H1 (cell line): ENCODE measurements at regions not wholly inside any gene's neighbourhood (a gene's known extent, or its start where the extent isn't known, plus 50 kb on each side); places are given as distances from the start of the nearest gene placed in this dataset.

Source experiments
- CTCF ChIA-PET: fragments of 300-600 bp; sonication (Branson Sonifier 250); formaldehyde crosslinking; loops from one replicate; lab custom pipeline; 2021; ENCODE audit not compliant: partially characterized antibody; lab: Charles Lee
- POLR2A ChIA-PET: fragments of 300-600 bp; sonication (Branson Sonifier 250); formaldehyde crosslinking; loops from one replicate; lab custom pipeline; 2021; ENCODE audit warnings: inconsistent platforms; ENCODE audit not compliant: partially characterized antibody; lab: Charles Lee
- DNase-seq, 2 experiments: peaks; one replicate each; pipeline versions ENCODE4 v3.0.0 to v3.0.0-alpha.2; 2010 to 2022; ENCODE audit warnings: low spot score in 2 of 2, low read depth in 1 of 2, mixed read lengths in 1 of 2
- FAIRE-seq: peaks from 2 replicates; lab custom pipeline; 2011; peaks lifted over from hg19 to GRCh38; lab: Jason Lieb, UNC
- H2AFZ ChIP-seq: 2 replicates; pipeline ENCODE4 v1.8.1; 2012; ENCODE audit warnings: low read length, inconsistent platforms
- H2AK5ac ChIP-seq: 2 replicates; pipeline ENCODE4 v1.6.1; 2013; ENCODE audit warnings: low read depth, low read length
- H2BK120ac ChIP-seq: replicated peaks from 2 replicates; pipeline ENCODE3; 2013; ENCODE audit warnings: low read depth, low read length, inconsistent platforms
- H2BK12ac ChIP-seq: 2 replicates; pipeline ENCODE4 v1.6.1; 2013; ENCODE audit warnings: low read depth, low read length
- H2BK15ac ChIP-seq: 2 replicates; pipeline ENCODE4 v1.6.1; 2013; ENCODE audit warnings: low read length
- H2BK20ac ChIP-seq: 2 replicates; pipeline ENCODE4 v1.6.1; 2013; ENCODE audit warnings: low read length
- H2BK5ac ChIP-seq: 2 replicates; pipeline ENCODE4 v1.6.1; 2013; ENCODE audit warnings: low read depth, low read length
- H3K14ac ChIP-seq: 2 replicates; pipeline ENCODE4 v1.6.1; 2013; ENCODE audit warnings: inconsistent platforms; ENCODE audit not compliant: insufficient read length
- H3K18ac ChIP-seq: 2 replicates; pipeline ENCODE4 v1.6.1; 2013; ENCODE audit warnings: low read length; ENCODE audit errors: extremely low read depth
- H3K23ac ChIP-seq: 2 replicates; pipeline ENCODE4 v1.6.1; 2013; ENCODE audit warnings: inconsistent platforms; ENCODE audit not compliant: insufficient read length
- H3K23me2 ChIP-seq: 2 replicates; pipeline ENCODE4 v1.6.1; 2013; ENCODE audit warnings: low read depth, low read length
- H3K27ac ChIP-seq: 2 replicates; pipeline ENCODE4 v1.6.1; 2011; ENCODE audit warnings: low read depth, low read length, inconsistent platforms
- H3K27me3 ChIP-seq, 4 experiments: replicated peaks in 1 of 4; 1 replicate in 1 of 4; 2 replicates in 3 of 4; pipeline versions ENCODE4 v1.6.1 to v1.8.1; 2011 to 2013; ENCODE audit warnings: low read length in 3 of 4, mild to moderate bottlenecking in 3 of 4, inconsistent platforms in 2 of 4, mixed read lengths in 2 of 4, moderate library complexity in 1 of 4; ENCODE audit not compliant: control insufficient read depth in 3 of 4, insufficient read depth in 3 of 4; ENCODE audit errors: extremely low read depth in 1 of 4
- H3K36me3 ChIP-seq, 4 experiments: 2 replicates each; pipeline versions ENCODE4 v1.6.1 to v1.8.1; 2011 to 2013; ENCODE audit warnings: mild to moderate bottlenecking in 4 of 4, low read length in 3 of 4, moderate library complexity in 2 of 4, control low read depth in 1 of 4, inconsistent platforms in 1 of 4; ENCODE audit not compliant: insufficient read depth in 4 of 4, control insufficient read depth in 2 of 4
- H3K4ac ChIP-seq: replicated peaks from 2 replicates; pipeline ENCODE3; 2013; ENCODE audit warnings: low read length, low read depth, mixed read lengths, inconsistent platforms; ENCODE audit not compliant: insufficient read length
- H3K4me1 ChIP-seq, 4 experiments: replicated peaks in 1 of 4; 1 replicate in 1 of 4; 2 replicates in 3 of 4; pipeline versions ENCODE4 v1.6.1 to v1.8.1; 2011 to 2013; ENCODE audit warnings: low read length in 3 of 4, inconsistent platforms in 2 of 4, mixed read lengths in 1 of 4; ENCODE audit not compliant: insufficient read depth in 4 of 4, control insufficient read depth in 3 of 4
- H3K4me2 ChIP-seq, 2 experiments: 2 replicates each; pipeline versions ENCODE4 v1.6.1 to v1.8.1; 2011 to 2013; ENCODE audit warnings: low read depth in 2 of 2, low read length in 2 of 2, control low read depth in 1 of 2, inconsistent platforms in 1 of 2, mild to moderate bottlenecking in 1 of 2; ENCODE audit not compliant: insufficient read depth in 1 of 2
- H3K4me3 ChIP-seq, 4 experiments: fragments of 200-600, 300-600 bp in 1 of 4; sonication (generic), shearing (Covaris generic), sonication (Bioruptor Twin) in 1 of 4; 2 replicates each; pipeline versions ENCODE4 v1.5.1 to v1.8.1; 2011 to 2016; ENCODE audit warnings: low read length in 4 of 4, low read depth in 3 of 4, control low read depth in 2 of 4, inconsistent platforms in 2 of 4, mild to moderate bottlenecking in 2 of 4, mixed read lengths in 1 of 4, moderate library complexity in 1 of 4; ENCODE audit not compliant: insufficient read depth in 2 of 4; ENCODE audit errors: extremely low read depth in 1 of 4
- H3K56ac ChIP-seq: replicated peaks from 2 replicates; pipeline ENCODE3; 2013; ENCODE audit warnings: low read depth, mild to moderate bottlenecking, mixed read lengths, low read length, inconsistent platforms; ENCODE audit not compliant: insufficient read length
- H3K79me1 ChIP-seq: 2 replicates; pipeline ENCODE4 v1.6.1; 2013; ENCODE audit warnings: low read depth, low read length, control low read depth
- H3K79me2 ChIP-seq, 2 experiments: 2 replicates each; pipeline versions ENCODE4 v1.6.1 to v1.8.1; 2012 to 2013; ENCODE audit warnings: low read length in 2 of 2, mild to moderate bottlenecking in 2 of 2, inconsistent platforms in 1 of 2; ENCODE audit not compliant: insufficient read depth in 2 of 2, control insufficient read depth in 1 of 2
- H3K9ac ChIP-seq, 4 experiments: replicated peaks in 1 of 4; 1 replicate in 1 of 4; 2 replicates in 3 of 4; pipeline versions ENCODE4 v1.6.1 to v1.8.1; 2011 to 2013; ENCODE audit warnings: low read depth in 3 of 4, low read length in 3 of 4, control low read depth in 2 of 4, mild to moderate bottlenecking in 2 of 4, moderate library complexity in 2 of 4, inconsistent platforms in 1 of 4; ENCODE audit errors: extremely low read depth in 1 of 4
- H3K9me3 ChIP-seq, 2 experiments: 2 replicates each; pipeline versions ENCODE4 v1.6.1 to v1.8.1; 2012 to 2013; ENCODE audit warnings: mild to moderate bottlenecking in 2 of 2, moderate library complexity in 2 of 2, control low read depth in 1 of 2, inconsistent platforms in 1 of 2, low read depth in 1 of 2, low read length in 1 of 2, mixed read lengths in 1 of 2; ENCODE audit not compliant: insufficient read depth in 2 of 2
- H4K20me1 ChIP-seq, 2 experiments: replicated peaks in 1 of 2; 2 replicates each; pipeline versions ENCODE3 to v1.8.1; 2011 to 2013; ENCODE audit warnings: inconsistent platforms in 2 of 2, low read length in 2 of 2, mild to moderate bottlenecking in 1 of 2; ENCODE audit not compliant: insufficient read depth in 2 of 2, control insufficient read depth in 1 of 2
- H4K5ac ChIP-seq: 2 replicates; pipeline ENCODE4 v1.6.1; 2013; ENCODE audit warnings: low read length, low read depth, mixed read lengths, inconsistent platforms; ENCODE audit not compliant: insufficient read length
- H4K8ac ChIP-seq: 2 replicates; pipeline ENCODE4 v1.8.0; 2013; ENCODE audit warnings: mild to moderate bottlenecking, moderate library complexity, low read length, inconsistent platforms; ENCODE audit not compliant: insufficient read depth; ENCODE audit errors: extremely low read depth
- H4K91ac ChIP-seq: replicated peaks from 2 replicates; pipeline ENCODE3; 2013; ENCODE audit warnings: low read length, mixed read lengths, inconsistent platforms; ENCODE audit not compliant: insufficient read length
- BACH1 ChIP-seq: IDR thresholded peaks from 2 replicates; pipeline ENCODE4 v1.6.1; 2012; ENCODE audit warnings: low read length, improper control_type of control experiment
- BCL11A ChIP-seq, 2 experiments: IDR thresholded peaks; one replicate each; pipeline ENCODE4 v1.6.1; 2011; ENCODE audit warnings: low read depth in 2 of 2, low read length in 2 of 2, mild to moderate bottlenecking in 2 of 2
- CREB1 ChIP-seq: IDR thresholded peaks from 2 replicates; pipeline ENCODE4 v1.6.1; 2012; ENCODE audit warnings: inconsistent platforms
- EZH2 ChIP-seq: fragments of 200-600 bp; sonication (generic); IDR thresholded peaks from 2 replicates; pipeline ENCODE4 v1.7.1; 2012; ENCODE audit warnings: low read depth, mild to moderate bottlenecking, moderate library complexity, low read length, inconsistent platforms; ENCODE audit not compliant: severe bottlenecking
- GABPA ChIP-seq: IDR thresholded peaks from 2 replicates; pipeline ENCODE4 v1.6.1; 2011; ENCODE audit warnings: mild to moderate bottlenecking, low read length, moderate library complexity, borderline replicate concordance; ENCODE audit not compliant: insufficient read depth
- HDAC2 ChIP-seq, 2 experiments: fragments of 300-600 bp in 1 of 2; sonication (generic) in 1 of 2; IDR thresholded peaks; 2 replicates each; pipeline ENCODE4 v1.6.1; 2011 to 2012; ENCODE audit warnings: low read depth in 2 of 2, low read length in 2 of 2, mild to moderate bottlenecking in 2 of 2, moderate library complexity in 2 of 2, borderline replicate concordance in 1 of 2, inconsistent platforms in 1 of 2
- MAFK ChIP-seq: IDR thresholded peaks from 2 replicates; pipeline ENCODE4 v1.6.1; 2012; ENCODE audit warnings: low read depth, mild to moderate bottlenecking, improper control_type of control experiment, low read length
- POLR2A ChIP-seq, 2 experiments: IDR thresholded peaks; 1 replicate in 1 of 2; 2 replicates in 1 of 2; pipeline ENCODE4 v1.6.1; 2011; ENCODE audit warnings: low read depth in 2 of 2, low read length in 2 of 2, mild to moderate bottlenecking in 2 of 2; ENCODE audit errors: control extremely low read depth in 1 of 2
- SRF ChIP-seq: IDR thresholded peaks from 2 replicates; pipeline ENCODE4 v1.6.1; 2011; ENCODE audit warnings: mild to moderate bottlenecking, low read depth, low read length, moderate library complexity
- SUZ12 ChIP-seq: fragments of 200-600 bp; sonication (generic); IDR thresholded peaks from 2 replicates; pipeline ENCODE4 v1.6.1; 2012; ENCODE audit warnings: mild to moderate bottlenecking, inconsistent platforms, low read length, moderate library complexity, mixed read lengths
- TAF7 ChIP-seq: optimal IDR thresholded peaks from 2 replicates; pipeline ENCODE3; 2011; ENCODE audit warnings: low read depth, mild to moderate bottlenecking, inconsistent platforms, low read length, moderate library complexity, borderline replicate concordance
- WGBS, 2 experiments: shearing (Covaris generic) in 1 of 2; methylation state at CpG; one replicate each; pipeline versions ENCODE4 v1.1.6 to v1.1.7; 2013 to 2015; ENCODE audit warnings: low lambda C conversion rate in 2 of 2, mixed read lengths in 2 of 2, inconsistent platforms in 1 of 2, low coverage in 1 of 2, missing lambda C conversion rate in 1 of 2; ENCODE audit not compliant: insufficient replicate concordance in 2 of 2, insufficient coverage in 1 of 2, insufficient read length in 1 of 2; ENCODE audit errors: extremely low coverage in 1 of 2, missing lambda C conversion rate in 1 of 2; 5-methylcytosine and 5-hydroxymethylcytosine counted together
- TF ChIP-seq, protein P1 (sequence below): IDR thresholded peaks from 2 replicates; pipeline ENCODE4 v1.6.1; 2012; ENCODE audit warnings: low read length, inconsistent platforms
- TF ChIP-seq, protein P2 (sequence below): IDR thresholded peaks from 2 replicates; pipeline ENCODE4 v1.6.1; 2011; ENCODE audit warnings: low read depth, mild to moderate bottlenecking, low read length; ENCODE audit not compliant: insufficient read depth

DNA sequence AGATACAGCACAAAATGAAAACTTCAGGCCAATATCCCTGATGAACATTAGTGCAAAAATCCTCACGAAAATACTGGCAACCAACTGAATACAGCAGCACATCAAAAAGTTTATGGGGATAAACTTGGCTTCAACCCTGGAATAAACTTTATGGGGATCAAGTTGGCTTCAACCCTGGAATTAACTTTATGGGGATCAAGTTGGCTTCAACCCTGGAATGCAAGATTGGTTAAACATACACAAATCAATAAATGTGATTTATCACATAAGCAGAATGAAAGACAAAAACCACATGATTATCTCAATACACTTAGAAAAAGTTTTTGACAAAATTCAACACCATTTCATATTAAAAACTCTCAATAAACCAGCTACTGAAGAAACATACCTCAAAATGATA is 213.7 kb upstream of the DMRTA1 start:
- H3K4me3 ChIP-seq: no peak overlapping the region

More for the DNA sequence above, 213.7 kb upstream of the DMRTA1 start:
- Histone ChIP-seq H3K36me3 (no peaks in the 10 kb centered on the region), H3K23ac (no peak overlapping the region), H4K20me1 (no peaks in the 10 kb centered on the region), H3K9ac (no peak overlapping the region), H2AK5ac (no peak overlapping the region), H3K4me1 (no peaks in the 10 kb centered on the region), H3K27ac (no peak overlapping the region), H3K9me3 (peaks cover 15 to 17% of the 10 kb centered on the region in 2 experiments), H3K4ac (no peak overlapping the region), H4K8ac (no peak overlapping the region), H2BK15ac (no peak overlapping the region), H3K27me3 (no peaks in the 10 kb centered on the region), H3K4me2 (no peak overlapping the region), H3K18ac (no peak overlapping the region), H4K91ac (no peak overlapping the region), H3K23me2 (no peaks in the 10 kb centered on the region), H3K79me2 (no peaks in the 10 kb centered on the region), H2BK20ac (no peak overlapping the region), H3K56ac (no peak overlapping the region), H3K79me1 (no peaks in the 10 kb centered on the region), H4K5ac (no peak overlapping the region), H2AFZ (no peak overlapping the region), H2BK12ac (no peak overlapping the region), H3K14ac (no peak overlapping the region), H2BK5ac (no peak overlapping the region), H2BK120ac (no peak overlapping the region)
- DNase-seq (no peak), FAIRE-seq (no peak)
- 81% methylated on average over 1 of the region's 1 CpG; no CpG with 5 or more reads in 1 of the 2 experiments for WGBS, 2 experiments
- no peak for TF ChIP-seq CREB1
- TF ChIP-seq, protein P1, sequence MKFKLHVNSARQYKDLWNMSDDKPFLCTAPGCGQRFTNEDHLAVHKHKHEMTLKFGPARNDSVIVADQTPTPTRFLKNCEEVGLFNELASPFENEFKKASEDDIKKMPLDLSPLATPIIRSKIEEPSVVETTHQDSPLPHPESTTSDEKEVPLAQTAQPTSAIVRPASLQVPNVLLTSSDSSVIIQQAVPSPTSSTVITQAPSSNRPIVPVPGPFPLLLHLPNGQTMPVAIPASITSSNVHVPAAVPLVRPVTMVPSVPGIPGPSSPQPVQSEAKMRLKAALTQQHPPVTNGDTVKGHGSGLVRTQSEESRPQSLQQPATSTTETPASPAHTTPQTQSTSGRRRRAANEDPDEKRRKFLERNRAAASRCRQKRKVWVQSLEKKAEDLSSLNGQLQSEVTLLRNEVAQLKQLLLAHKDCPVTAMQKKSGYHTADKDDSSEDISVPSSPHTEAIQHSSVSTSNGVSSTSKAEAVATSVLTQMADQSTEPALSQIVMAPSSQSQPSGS: no peak
- TF ChIP-seq SRF: no peak
- TF ChIP-seq SUZ12: no peak
- no peak for TF ChIP-seq POLR2A (IDR thresholded peaks at IDR 0.05; ENCODE audit: control extremely low read depth in 1 of 2, low read depth in 2 of 2, low read length in 2 of 2)
- no peak for TF ChIP-seq BACH1
- TF ChIP-seq, protein P2, sequence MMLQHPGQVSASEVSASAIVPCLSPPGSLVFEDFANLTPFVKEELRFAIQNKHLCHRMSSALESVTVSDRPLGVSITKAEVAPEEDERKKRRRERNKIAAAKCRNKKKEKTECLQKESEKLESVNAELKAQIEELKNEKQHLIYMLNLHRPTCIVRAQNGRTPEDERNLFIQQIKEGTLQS: no peak
- TF ChIP-seq TAF7: no peak
- no peak for TF ChIP-seq HDAC2 (IDR thresholded peaks at IDR 0.05; ENCODE audit: borderline replicate concordance in 1 of 2, low read depth in 2 of 2, low read length in 2 of 2)
- no peak for TF ChIP-seq MAFK
- no peak for TF ChIP-seq EZH2
- no peak for TF ChIP-seq GABPA
- no peak for TF ChIP-seq BCL11A (IDR thresholded peaks at IDR 0.05; ENCODE audit: low read depth in 2 of 2, low read length in 2 of 2)
- ChIA-PET CTCF (interaction anchor here (0.6 to 2.9 kb wide), 3 partner anchors 11 to 420 kb away, joined by 3 to 11 read pairs (median 3); no protein-coding TSS in a partner anchor), POLR2A (no interaction called here)
